ENCODE measurements at regions not wholly inside any gene's neighbourhood (a gene's known extent, or its start where the extent isn't known, plus 50 kb on each side); places are given as distances from the start of the nearest gene placed in this dataset.
A peak's percentile ranks its signal among the peaks of the same experiment; 100 is the strongest.

DNA sequence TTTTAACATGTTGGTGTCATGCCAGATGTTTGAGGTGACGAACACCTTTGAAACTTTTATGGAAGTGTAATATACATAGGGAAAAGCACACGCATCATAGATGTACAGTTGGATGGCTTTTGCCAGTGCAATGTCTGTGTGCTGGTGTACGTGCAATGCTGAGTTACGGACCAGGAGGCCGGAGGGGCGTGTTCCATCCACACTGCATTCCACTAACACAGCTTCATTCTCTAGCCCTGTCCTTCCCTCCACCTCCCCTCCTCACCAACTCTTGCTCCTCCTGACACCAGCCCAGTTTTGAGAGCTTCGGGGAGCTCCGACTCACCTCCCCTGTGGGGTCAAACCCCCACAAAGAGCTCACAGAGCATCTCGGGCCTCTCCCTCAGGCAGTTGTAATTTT is 358.8 kb downstream of the C16orf95 start:
- no peak for DNase-seq (ENCODE audit: low spot score)

DNA sequence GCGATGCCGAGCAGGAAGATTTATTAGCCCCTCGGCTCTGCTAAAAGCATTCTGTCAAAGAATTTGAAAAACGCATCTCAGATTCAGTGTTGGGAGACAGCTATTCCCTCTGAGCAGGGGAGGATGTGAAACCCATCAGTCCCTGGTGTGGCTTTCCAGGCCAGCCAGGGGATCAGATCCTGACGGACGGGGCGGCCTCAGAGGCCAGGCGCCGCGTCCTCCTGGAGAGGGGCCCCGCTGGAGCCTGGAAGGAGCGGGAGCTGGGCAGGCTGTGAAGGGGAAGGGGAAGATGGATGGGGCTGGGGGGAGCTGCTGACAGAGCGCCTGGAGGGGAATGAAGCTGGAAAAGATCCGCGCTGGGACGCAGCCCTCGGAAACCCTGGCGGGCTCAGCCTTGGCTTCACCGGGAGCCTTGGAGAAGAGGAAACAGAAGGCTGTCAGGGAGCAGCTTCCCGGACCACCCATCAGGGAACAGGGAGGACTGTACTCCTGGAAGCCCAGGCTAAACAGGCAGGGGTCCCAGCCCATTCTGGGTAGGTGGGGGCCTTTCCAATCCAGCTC is 358.0 kb downstream of the C16orf95 start:
- DNase-seq (ENCODE audit: low spot score): no peak

DNA sequence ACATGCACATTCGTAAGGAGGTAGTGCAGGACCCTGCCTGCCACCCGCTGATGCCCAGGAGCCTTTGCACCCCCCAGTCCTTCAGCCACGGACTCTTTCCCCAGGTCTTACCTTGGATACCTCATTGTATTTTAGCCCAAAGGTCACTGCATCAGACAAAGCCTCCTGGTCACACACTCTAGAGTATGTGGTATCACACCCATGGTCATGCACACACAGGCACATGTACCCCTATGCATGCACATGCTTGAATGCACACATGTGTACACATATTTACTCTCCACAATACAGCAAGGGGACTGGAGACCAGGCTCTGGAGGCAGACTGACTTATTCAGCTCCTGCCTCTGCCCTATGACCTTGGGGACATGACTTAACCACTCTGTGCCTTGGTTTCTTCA is 357.5 kb downstream of the C16orf95 start:
- DNase-seq (ENCODE audit: low spot score): no peak

DNA sequence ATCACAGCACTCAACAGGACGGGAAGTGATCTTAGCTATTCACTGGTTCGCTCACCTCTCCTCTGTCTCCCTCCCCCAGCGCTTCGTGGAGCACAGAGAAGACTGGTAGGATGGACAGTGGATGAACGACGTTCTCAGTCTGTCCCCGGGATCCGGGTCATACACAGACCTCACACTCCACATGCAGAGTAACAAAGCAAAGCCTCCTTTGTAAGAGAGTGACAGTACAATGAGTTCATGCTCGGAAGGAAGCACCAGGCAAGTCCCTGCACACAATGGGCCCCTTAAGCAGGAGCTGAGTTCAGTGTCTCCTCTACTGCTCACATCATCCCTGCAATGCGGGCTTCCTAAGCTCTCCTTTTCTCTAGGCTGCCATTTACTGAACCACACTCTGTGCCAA is 356.9 kb downstream of the C16orf95 start:
- DNase-seq (ENCODE audit: low spot score): peak; percentile 54

GRCh38 chr16:86961171-86961601 is 356.0 kb downstream of the C16orf95 start:
- peak; percentile 50 for DNase-seq (ENCODE audit: low spot score)

DNA sequence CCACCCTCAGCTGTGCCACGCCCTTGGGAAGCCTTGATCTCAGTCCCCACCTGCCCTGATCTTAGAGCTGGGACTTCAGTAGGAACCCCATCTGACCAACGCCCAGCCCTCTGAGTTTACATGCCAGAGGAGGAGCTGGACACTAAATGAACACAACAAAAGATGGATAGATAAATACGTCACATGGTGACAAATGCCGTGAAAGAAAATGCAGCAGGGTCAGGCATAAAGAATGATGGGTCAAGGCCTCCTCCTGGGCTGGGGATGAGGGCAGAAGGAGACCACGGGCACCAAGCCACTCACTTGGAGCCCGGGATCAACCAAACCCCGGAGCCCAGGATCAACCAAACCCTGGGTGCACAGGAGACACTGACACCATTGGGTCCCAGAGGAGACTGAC is 354.9 kb downstream of the C16orf95 start:
- no peak for DNase-seq (ENCODE audit: low spot score)

DNA sequence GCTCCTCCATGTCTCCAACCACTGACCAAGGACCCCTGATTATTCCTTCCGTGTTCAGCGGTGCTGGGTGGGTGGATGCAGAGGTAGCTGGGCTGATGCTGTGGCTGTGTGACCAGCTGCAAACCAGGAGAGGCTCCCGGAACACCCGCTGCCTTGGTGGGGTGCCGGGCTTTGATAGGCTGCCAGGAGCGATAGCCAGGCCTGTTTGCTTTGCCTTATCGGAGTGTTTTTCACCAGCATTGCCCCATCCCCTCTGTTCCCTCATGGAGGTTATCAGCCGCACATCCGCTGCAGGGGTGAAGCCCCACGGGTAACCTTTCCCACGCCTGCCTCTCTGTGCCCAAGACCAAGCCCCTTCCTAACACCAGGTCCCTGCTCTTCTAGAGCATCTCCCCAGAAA is 354.3 kb downstream of the C16orf95 start:
- DNase-seq (ENCODE audit: low spot score): no peak

GRCh38 chr16:86963600-86964575 is 353.3 kb downstream of the C16orf95 start:
- no peak for DNase-seq (ENCODE audit: low spot score)

GRCh38 chr16:86964796-86965241 is 352.4 kb downstream of the C16orf95 start:
- DNase-seq (ENCODE audit: low spot score): no peak

GRCh38 chr16:86965331-86965730 is 351.9 kb downstream of the C16orf95 start:
- DNase-seq (ENCODE audit: low spot score): no peak

DNA sequence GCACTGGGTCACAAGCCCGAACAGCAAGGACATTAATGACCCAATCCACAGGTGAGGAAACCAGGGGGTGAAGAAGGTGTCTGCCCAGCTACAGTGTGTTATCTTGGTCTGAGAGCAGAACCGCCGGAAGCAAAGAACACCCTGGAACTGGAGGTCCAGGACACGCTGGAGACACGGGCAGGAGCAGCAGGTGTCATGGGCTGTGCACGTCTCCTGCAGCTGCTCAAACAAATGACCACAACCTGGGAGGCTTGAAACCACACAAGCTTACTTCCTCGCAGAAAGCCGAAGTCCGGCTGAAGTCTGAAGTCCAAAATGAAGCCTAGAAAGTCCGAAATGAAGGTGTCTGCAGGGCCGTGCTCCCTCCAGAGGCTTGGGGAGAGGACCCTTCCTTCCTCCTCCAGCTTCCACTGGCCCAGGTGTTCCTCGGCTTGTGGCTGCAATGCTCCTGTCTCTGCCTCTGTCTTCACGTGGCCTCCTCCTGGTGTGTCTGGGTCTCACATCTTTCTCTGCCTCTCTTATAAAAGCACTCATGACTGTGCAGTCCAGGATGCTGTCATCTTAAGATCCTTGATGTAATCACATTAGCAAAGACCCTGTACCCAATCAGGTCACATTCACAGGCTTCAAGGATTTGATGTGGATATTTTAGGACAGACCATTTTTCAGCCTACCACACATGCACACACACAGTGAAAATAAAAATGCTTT is 351.2 kb downstream of the C16orf95 start:
- DNase-seq (ENCODE audit: low spot score): no peak

DNA sequence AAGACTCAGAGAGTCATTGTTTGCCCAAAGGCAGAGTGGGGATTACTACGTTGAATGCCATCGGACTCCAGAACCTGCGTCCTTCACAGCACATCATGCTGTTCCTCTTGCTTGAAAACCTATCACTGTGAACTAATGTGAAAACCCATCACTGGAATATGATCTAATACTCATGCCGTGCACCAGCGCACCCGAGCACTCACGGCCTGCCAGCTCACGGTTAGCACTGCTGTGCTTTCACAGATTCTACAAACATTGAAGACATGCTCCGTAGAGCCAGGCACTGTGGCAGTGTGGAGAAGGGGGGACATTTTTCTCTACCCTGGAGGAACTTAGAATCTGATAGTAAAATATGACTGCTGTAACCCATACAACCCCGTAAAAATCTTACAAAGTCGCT is 350.4 kb downstream of the C16orf95 start:
- DNase-seq (ENCODE audit: low spot score): no peak

GRCh38 chr16:86968866-86969265 is 348.3 kb downstream of the C16orf95 start:
- DNase-seq (ENCODE audit: low spot score): no peak

- DNase-seq (ENCODE audit: low spot score): no peak
Observed at GRCh38 chr16:86969716-86970115, 347.5 kb downstream of the C16orf95 start.

GRCh38 chr16:86970279-86970678 is 346.9 kb downstream of the C16orf95 start:
- no peak for DNase-seq (ENCODE audit: low spot score)

DNA sequence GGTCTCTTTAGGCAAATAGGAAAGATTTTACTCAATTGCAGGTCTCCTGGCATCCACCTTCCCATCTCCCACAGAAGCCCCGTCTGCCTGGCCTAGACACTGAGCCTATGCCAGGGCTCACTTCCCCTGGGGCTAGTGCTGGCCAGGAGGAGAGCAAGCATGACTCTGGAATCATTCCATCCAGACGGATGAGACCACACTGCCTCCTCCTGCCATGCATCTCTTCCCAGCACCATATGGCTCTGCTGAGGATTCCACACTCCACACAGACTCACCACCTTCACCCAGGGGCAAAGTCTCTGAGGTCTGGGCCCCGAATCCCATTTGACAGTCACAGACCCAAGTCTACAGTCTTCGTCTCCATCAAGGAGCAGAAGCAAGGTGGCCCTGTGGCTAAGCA is 346.5 kb downstream of the C16orf95 start:
- no peak for DNase-seq (ENCODE audit: low spot score)

DNA sequence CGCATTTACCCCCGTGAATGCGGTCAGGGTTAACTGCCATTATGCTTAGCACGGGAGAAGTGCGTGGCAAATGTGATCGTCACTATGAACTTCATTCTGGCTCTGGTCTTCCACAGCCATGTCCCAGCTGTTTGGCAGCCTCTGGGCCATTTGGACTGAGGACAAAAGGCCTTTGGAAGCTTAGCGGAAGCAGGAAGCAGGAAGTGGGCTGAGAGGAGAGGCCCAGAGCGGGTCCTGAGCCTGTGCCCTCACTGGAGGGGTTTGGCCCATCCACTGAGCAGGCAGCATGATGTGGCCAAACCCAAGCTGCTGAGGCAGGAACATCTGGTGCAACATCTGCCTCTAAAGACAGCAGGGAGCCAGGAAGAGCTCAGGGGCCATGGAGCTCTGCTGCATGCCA is 345.9 kb downstream of the C16orf95 start:
- no peak for DNase-seq (ENCODE audit: low spot score)

DNA sequence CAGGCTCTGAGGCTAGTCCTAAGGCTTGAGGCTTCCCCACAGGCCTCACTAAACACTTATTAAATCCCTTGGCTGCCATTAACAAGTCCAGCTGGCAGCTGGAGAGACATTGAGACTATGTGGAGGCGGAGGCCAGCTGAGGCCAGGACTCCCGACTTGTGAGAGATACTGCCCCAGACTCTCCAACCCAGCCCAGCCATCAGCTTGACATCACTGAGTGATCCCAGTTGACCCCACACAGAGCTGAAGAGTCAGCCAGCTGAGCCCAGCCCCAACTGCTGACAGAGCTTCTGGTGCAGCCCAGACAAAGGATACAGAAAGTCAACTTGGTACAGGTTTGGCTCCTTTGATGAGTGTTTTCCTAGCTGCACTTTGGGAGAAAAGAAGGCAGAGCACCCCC is 343.1 kb downstream of the C16orf95 start:
- DNase-seq (ENCODE audit: low spot score): no peak

GRCh38 chr16:86975445-86975844 is 341.7 kb downstream of the C16orf95 start:
- no peak for DNase-seq (ENCODE audit: low spot score)

GRCh38 chr16:86977076-86977676 is 340.0 kb downstream of the C16orf95 start:
- DNase-seq (ENCODE audit: low spot score): no peak

DNA sequence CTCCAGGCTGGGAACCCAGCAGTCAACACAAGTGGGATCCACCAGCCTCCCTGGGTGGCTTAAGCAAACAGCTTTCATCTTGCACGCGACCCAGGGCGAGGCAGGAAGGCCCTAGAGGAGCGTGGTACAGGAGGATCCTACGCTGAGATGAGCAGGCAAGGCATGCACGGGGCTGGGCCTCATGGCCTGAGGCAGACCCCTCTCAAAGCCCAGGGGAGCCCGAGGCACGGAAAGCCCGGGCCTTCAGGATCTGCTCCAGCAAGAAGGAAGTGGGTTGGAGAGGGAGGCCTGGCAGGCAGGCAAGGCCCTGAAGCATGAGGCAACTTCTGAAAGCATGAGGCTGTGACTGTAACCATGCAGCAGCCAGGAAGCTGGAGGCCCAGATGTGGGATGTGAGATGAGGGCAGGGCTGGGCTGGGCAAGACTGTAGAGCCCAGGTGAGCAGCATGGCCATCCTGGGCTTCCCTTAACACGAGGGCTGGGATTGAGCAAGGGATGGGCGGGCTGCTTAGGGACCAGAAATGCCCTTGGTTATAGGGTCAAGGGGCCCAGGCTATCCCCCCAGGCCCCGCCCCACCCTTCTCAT is 338.7 kb downstream of the C16orf95 start:
- DNase-seq (ENCODE audit: low spot score): no peak

DNA sequence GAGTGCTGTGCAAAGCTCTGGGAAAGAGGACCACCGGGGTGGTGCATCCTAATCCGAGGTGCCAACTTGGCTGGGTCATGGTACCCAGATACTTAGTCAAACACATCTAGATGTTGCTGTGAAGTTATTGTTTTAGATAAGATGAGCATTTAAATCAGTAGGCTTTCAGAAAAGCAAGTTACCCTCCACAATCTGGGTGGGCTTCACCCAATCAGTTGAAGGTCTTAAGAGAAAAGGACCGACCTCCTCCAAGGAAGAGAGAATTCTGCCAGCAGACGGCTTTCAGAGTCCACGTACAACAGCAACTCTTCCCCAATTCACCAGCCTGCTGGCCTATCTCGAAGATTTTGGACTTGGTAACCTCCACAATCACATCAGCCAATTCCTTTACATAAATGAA is 338.1 kb downstream of the C16orf95 start:
- DNase-seq (ENCODE audit: low spot score): no peak

Data from Ammon's horn (tissue), 1 donor.